ENCODE measurements at regions not wholly inside any gene's neighbourhood (a gene's known extent, or its start where the extent isn't known, plus 50 kb on each side); places are given as distances from the start of the nearest gene placed in this dataset.

DNA sequence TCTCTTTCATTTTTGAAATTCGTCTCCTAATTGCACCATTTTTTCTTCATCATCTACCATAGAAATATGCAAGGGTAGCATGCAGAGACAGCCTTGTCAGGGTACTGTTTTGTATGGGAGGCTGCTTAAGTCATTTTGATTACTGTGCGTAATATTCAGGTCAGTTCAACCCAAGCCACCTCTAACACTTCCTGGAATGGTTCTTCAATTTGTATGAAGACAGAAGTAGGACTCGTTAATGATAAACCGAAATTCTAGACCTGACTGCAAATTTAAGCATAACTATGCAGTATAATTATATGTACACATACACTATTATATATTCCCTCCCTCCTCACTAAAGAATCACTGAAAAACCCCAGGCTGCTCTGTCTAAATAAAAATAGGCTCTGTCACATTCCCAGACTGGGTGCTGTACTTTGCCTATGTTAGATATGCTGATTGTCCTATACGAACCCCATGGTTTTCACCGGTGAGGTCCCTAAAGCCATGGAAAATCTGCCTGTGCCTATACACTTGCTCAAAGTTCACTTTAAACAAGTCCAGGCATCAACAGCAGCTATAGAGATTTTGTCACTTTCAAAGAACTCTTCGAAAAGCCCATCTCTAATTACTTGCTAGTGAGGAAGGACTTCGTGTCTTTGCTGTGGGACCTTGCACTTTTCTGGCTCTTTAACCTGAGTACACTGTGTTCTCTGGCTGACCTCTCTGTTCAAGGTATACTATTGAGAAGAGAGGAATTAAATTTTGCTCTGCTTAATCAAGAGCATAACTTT lies 352.1 kb upstream of the CD180 start:
- TF ChIP-seq POLR2A (IDR thresholded peaks at IDR 0.05), result no peak
- TF ChIP-seq, protein P1, sequence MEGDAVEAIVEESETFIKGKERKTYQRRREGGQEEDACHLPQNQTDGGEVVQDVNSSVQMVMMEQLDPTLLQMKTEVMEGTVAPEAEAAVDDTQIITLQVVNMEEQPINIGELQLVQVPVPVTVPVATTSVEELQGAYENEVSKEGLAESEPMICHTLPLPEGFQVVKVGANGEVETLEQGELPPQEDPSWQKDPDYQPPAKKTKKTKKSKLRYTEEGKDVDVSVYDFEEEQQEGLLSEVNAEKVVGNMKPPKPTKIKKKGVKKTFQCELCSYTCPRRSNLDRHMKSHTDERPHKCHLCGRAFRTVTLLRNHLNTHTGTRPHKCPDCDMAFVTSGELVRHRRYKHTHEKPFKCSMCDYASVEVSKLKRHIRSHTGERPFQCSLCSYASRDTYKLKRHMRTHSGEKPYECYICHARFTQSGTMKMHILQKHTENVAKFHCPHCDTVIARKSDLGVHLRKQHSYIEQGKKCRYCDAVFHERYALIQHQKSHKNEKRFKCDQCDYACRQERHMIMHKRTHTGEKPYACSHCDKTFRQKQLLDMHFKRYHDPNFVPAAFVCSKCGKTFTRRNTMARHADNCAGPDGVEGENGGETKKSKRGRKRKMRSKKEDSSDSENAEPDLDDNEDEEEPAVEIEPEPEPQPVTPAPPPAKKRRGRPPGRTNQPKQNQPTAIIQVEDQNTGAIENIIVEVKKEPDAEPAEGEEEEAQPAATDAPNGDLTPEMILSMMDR (IDR thresholded peaks at IDR 0.05), result no peak

Data from uterus (tissue), 2 donors.